ENCODE measurements at regions not wholly inside any gene's neighbourhood (a gene's known extent, or its start where the extent isn't known, plus 50 kb on each side); places are given as distances from the start of the nearest gene placed in this dataset.

DNA sequence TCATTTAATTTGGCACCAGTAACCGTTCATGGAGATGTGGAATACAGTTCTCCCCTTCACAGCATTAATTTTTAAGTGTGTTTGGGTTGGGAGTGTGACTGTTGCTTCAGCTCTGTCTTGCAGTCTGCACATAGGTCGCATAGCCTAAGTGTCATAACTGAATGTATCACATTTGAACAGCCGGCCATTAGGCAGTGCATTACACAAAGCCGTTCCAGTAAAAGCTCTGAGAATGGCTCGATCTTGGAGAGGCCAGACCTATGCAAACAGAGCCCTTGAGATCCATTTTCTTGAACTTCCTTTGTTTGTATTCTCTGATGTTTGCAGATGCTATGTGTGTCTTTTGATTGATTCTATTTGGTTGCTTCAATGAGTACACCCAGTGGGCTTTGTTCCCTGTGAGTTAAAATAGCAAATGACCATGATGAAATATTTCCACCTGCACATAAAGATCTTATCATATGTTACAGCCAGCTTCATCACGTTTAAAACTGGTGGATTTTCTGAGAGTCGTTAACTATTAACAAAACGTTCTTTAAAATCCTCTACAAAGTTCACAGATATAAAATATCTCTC lies 1104.9 kb upstream of the SLC10A2 start:
- no peak overlapping the region for H3K4me3 Mint-ChIP-seq
- ChIA-PET POLR2A (no interaction called here), CTCF (no interaction called here)
- Histone ChIP-seq H3K36me3 (ENCODE audit: control insufficient read depth in 2 of 3, insufficient read depth in 3 of 3, low read length in 3 of 3) (no peaks in the 10 kb centered on the region), H3K27me3 (ENCODE audit: control insufficient read depth in 2 of 2, insufficient read depth in 2 of 2, low read length in 2 of 2) (no peaks in the 10 kb centered on the region), H3K27ac (ENCODE audit: low read depth, low read length) (no peak overlapping the region), H3K4me3 (ENCODE audit: low read length) (no peak overlapping the region), H3K9me3 (ENCODE audit: control insufficient read depth in 2 of 3, low read length in 3 of 3) (no peaks in the 10 kb centered on the region), H3K4me1 (ENCODE audit: control insufficient read depth in 2 of 2, insufficient read depth in 2 of 2, low read length in 2 of 2) (no peaks in the 10 kb centered on the region)
- intact Hi-C loops (cut with micrococcal nuclease) = no loop called here
- DNase-seq (no peak), ATAC-seq (no peak)
- H3K27ac Mint-ChIP-seq = no peak overlapping the region
- H3K9me3 Mint-ChIP-seq = peaks cover 0 to 7% (median under 1%) of the 10 kb centered on the region in 11 donors
- H3K4me1 Mint-ChIP-seq = peaks cover 0 to 1% (median 0%) of the 10 kb centered on the region in 7 donors
- no peaks in the 10 kb centered on the region for H3K27me3 Mint-ChIP-seq
- no peaks in the 10 kb centered on the region for H3K36me3 Mint-ChIP-seq

- no peaks in the 10 kb centered on the region for H3K36me3 Mint-ChIP-seq
- ChIA-PET POLR2A (no interaction called here), CTCF (no interaction called here)
- ATAC-seq = no peak
- H3K27ac Mint-ChIP-seq = no peak overlapping the region
- H3K4me1 Mint-ChIP-seq = no peaks in the 10 kb centered on the region
- H3K27me3 Mint-ChIP-seq = no peaks in the 10 kb centered on the region
- no peaks in the 10 kb centered on the region for H3K4me1 ChIP-seq (ENCODE audit: control insufficient read depth in 2 of 2, insufficient read depth in 2 of 2, low read length in 2 of 2)
- DNase-seq = no peak
- intact Hi-C loops (cut with micrococcal nuclease) = no loop called here
- no peaks in the 10 kb centered on the region for H3K36me3 ChIP-seq (ENCODE audit: control insufficient read depth in 2 of 3, insufficient read depth in 3 of 3, low read length in 3 of 3)
- peaks cover 0 to 11% (median 2%) of the 10 kb centered on the region in 11 donors for H3K9me3 Mint-ChIP-seq
- H3K4me3 Mint-ChIP-seq = no peak overlapping the region
- no peaks in the 10 kb centered on the region for H3K9me3 ChIP-seq (ENCODE audit: control insufficient read depth in 2 of 3, low read length in 3 of 3)
- H3K27me3 ChIP-seq (ENCODE audit: control insufficient read depth in 2 of 2, insufficient read depth in 2 of 2, low read length in 2 of 2) = no peaks in the 10 kb centered on the region
- H3K4me3 ChIP-seq (ENCODE audit: low read length) = no peak overlapping the region
- no peak overlapping the region for H3K27ac ChIP-seq (ENCODE audit: low read depth, low read length)
Measured at GRCh38 chr13:104163866-104164630, 1097.8 kb upstream of the SLC10A2 start.

DNA sequence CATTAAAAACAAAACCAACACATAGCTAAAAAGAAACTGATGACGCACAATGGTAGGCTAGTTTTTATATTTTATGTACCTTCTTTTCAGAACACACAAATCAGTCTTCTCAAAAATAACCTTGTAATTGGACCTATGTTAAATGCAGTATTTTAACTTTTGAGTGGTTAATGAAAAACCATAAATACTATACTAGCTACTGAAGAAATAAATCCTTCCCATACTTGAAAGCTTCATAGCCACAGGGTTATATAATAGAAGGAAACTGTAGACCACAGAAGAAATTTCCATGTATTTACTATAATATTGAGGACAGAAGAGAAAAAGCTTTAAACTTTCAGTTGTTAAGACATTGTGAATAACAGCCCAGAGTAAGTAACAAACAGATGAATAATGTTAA lies 1094.3 kb upstream of the SLC10A2 start:
- Histone ChIP-seq H3K27me3 (ENCODE audit: control insufficient read depth in 2 of 2, insufficient read depth in 2 of 2, low read length in 2 of 2) (no peaks in the 10 kb centered on the region), H3K9me3 (ENCODE audit: control insufficient read depth in 2 of 3, low read length in 3 of 3) (no peaks in the 10 kb centered on the region), H3K4me3 (ENCODE audit: low read length) (no peak overlapping the region), H3K36me3 (ENCODE audit: control insufficient read depth in 2 of 3, insufficient read depth in 3 of 3, low read length in 3 of 3) (no peaks in the 10 kb centered on the region), H3K4me1 (ENCODE audit: control insufficient read depth in 2 of 2, insufficient read depth in 2 of 2, low read length in 2 of 2) (no peaks in the 10 kb centered on the region), H3K27ac (ENCODE audit: low read depth, low read length) (no peak overlapping the region)
- Mint-ChIP-seq H3K27me3 (no peaks in the 10 kb centered on the region), H3K27ac (no peak overlapping the region), H3K9me3 (peaks cover 0 to 9% (median 2%) of the 10 kb centered on the region in 11 donors), H3K4me1 (no peaks in the 10 kb centered on the region), H3K4me3 (no peak overlapping the region), H3K36me3 (no peaks in the 10 kb centered on the region)
- POLR2A ChIA-PET = no interaction called here
- ATAC-seq = no peak
- CTCF ChIA-PET = no interaction called here
- DNase-seq = no peak
- intact Hi-C loops (cut with micrococcal nuclease) = no loop called here

DNA sequence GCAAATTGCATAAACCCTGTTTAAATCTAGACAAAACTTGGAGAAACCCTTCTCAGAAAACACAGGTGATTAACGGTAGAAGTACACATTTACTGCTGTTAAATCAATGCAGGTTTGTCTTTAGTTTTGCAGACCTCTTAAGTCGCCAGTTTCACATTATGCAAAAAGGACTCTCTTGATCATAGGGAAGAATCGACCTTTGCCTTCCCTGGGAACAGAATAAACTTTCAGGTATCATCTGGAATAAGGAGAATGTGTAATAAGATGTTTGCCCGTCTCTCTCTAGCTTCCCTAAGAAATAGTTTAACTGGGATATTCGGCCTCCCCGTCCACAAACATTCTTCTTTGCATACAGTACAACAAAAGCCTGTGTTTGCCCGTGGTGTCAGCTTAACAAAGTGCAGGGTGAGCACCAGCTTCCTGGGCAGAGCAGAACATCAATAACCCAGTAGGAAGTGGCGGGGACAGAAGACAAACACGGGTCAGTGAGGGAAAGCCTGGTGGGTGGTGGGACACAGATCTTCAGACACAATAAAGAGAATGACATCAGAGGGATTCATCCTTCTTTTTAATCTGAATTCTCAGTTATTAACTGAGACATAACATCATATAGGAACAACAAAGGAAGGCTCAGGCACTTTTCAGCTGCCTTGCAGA lies 1077.7 kb upstream of the SLC10A2 start:
- H3K9me3 ChIP-seq (ENCODE audit: control insufficient read depth in 2 of 3, low read length in 3 of 3) = no peaks in the 10 kb centered on the region
- no peaks in the 10 kb centered on the region for H3K36me3 ChIP-seq (ENCODE audit: control insufficient read depth in 2 of 3, insufficient read depth in 3 of 3, low read length in 3 of 3)
- Mint-ChIP-seq H3K4me3 (no peak overlapping the region), H3K9me3 (peaks cover 0 to 6% (median 0%) of the 10 kb centered on the region in 11 donors), H3K27me3 (no peaks in the 10 kb centered on the region), H3K4me1 (no peaks in the 10 kb centered on the region), H3K36me3 (no peaks in the 10 kb centered on the region), H3K27ac (no peak overlapping the region)
- H3K27me3 ChIP-seq (ENCODE audit: control insufficient read depth in 2 of 2, insufficient read depth in 2 of 2, low read length in 2 of 2) = no peaks in the 10 kb centered on the region
- ChIA-PET CTCF (no interaction called here), POLR2A (no interaction called here)
- DNase-seq = no peak
- intact Hi-C loops (cut with micrococcal nuclease) = loop anchor here in 1 of 2 donors (10.0 kb wide), 1 partner anchor 61 kb away; no protein-coding TSS in a partner anchor
- no peak for ATAC-seq
- H3K27ac ChIP-seq (ENCODE audit: low read depth, low read length) = no peak overlapping the region
- no peaks in the 10 kb centered on the region for H3K4me1 ChIP-seq (ENCODE audit: control insufficient read depth in 2 of 2, insufficient read depth in 2 of 2, low read length in 2 of 2)
- H3K4me3 ChIP-seq (ENCODE audit: low read length) = no peak overlapping the region

- no peaks in the 10 kb centered on the region for H3K4me1 ChIP-seq (ENCODE audit: control insufficient read depth in 2 of 2, insufficient read depth in 2 of 2, low read length in 2 of 2)
- no peak overlapping the region for H3K4me3 ChIP-seq (ENCODE audit: low read length)
- H3K9me3 ChIP-seq (ENCODE audit: control insufficient read depth in 2 of 3, low read length in 3 of 3) = no peaks in the 10 kb centered on the region
- no peak overlapping the region for H3K4me3 Mint-ChIP-seq
- CTCF ChIA-PET = no interaction called here
- H3K27ac ChIP-seq (ENCODE audit: low read depth, low read length) = no peak overlapping the region
- H3K27ac Mint-ChIP-seq = no peak overlapping the region
- peaks cover 0 to 3% (median 0%) of the 10 kb centered on the region in 11 donors for H3K9me3 Mint-ChIP-seq
- DNase-seq (no peak), ATAC-seq (no peak)
- POLR2A ChIA-PET = no interaction called here
- no peaks in the 10 kb centered on the region for H3K4me1 Mint-ChIP-seq
- no peaks in the 10 kb centered on the region for H3K36me3 Mint-ChIP-seq
- no peaks in the 10 kb centered on the region for H3K36me3 ChIP-seq (ENCODE audit: control insufficient read depth in 2 of 3, insufficient read depth in 3 of 3, low read length in 3 of 3)
- intact Hi-C loops (cut with micrococcal nuclease) = loop anchor here in 1 of 2 donors (10.0 kb wide), 1 partner anchor 64 kb away; no protein-coding TSS in a partner anchor
- no peaks in the 10 kb centered on the region for H3K27me3 ChIP-seq (ENCODE audit: control insufficient read depth in 2 of 2, insufficient read depth in 2 of 2, low read length in 2 of 2)
- no peaks in the 10 kb centered on the region for H3K27me3 Mint-ChIP-seq
Measured at GRCh38 chr13:104140552-104140951, 1074.3 kb upstream of the SLC10A2 start.

DNA sequence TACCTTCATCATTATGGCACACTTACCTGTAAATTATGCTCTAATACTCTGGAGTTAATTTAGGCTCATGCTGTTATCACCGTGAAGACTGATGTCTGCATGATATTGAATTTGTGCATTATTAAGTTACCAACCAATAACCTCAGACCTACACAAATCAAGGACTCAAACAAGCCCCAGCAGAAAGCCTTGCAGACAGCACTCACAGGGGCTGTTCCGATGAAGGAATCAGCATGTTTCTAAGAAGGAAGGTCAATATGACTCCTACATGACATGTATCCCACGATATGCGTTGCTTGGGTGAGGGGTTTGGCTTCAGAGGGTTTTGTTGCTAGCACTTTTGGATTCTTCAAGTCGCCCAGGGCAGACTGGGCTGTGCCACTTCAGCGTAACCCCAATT lies 1071.2 kb upstream of the SLC10A2 start:
- Histone ChIP-seq H3K27me3 (ENCODE audit: control insufficient read depth in 2 of 2, insufficient read depth in 2 of 2, low read length in 2 of 2) (no peaks in the 10 kb centered on the region), H3K9me3 (ENCODE audit: control insufficient read depth in 2 of 3, low read length in 3 of 3) (no peaks in the 10 kb centered on the region), H3K27ac (ENCODE audit: low read depth, low read length) (no peak overlapping the region), H3K4me3 (ENCODE audit: low read length) (no peak overlapping the region), H3K4me1 (ENCODE audit: control insufficient read depth in 2 of 2, insufficient read depth in 2 of 2, low read length in 2 of 2) (no peaks in the 10 kb centered on the region), H3K36me3 (ENCODE audit: control insufficient read depth in 2 of 3, insufficient read depth in 3 of 3, low read length in 3 of 3) (no peaks in the 10 kb centered on the region)
- H3K4me3 Mint-ChIP-seq = no peak overlapping the region
- ChIA-PET POLR2A (no interaction called here), CTCF (no interaction called here)
- H3K36me3 Mint-ChIP-seq = no peaks in the 10 kb centered on the region
- DNase-seq = no peak
- intact Hi-C loops (cut with micrococcal nuclease) = no loop called here
- H3K4me1 Mint-ChIP-seq = no peaks in the 10 kb centered on the region
- ATAC-seq = no peak
- no peak overlapping the region for H3K27ac Mint-ChIP-seq
- H3K9me3 Mint-ChIP-seq = peaks cover 0 to 7% (median 2%) of the 10 kb centered on the region in 11 donors
- H3K27me3 Mint-ChIP-seq = no peaks in the 10 kb centered on the region

DNA sequence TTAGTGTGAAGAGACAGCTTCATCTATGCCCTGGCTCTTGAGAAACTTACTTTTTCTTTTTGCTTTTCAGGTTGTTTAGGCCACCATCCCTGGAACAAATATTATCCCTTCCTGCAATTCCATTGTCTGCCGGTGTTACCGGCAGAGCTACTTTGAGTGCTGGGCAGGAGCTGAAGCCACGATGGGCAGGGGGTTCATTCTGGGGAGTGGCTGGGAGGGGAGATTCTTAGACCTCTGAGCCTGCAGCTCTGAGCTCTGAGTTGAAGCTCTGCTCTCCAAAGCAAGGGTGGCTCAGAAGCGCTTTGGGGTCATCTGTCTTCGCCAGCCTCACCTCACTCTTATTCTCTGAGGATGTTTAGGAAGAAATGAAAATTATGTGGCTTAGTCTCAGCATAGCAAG lies 1066.6 kb upstream of the SLC10A2 start:
- no peak overlapping the region for H3K27ac Mint-ChIP-seq
- no peaks in the 10 kb centered on the region for H3K27me3 ChIP-seq (ENCODE audit: control insufficient read depth in 2 of 2, insufficient read depth in 2 of 2, low read length in 2 of 2)
- no peak overlapping the region for H3K4me3 Mint-ChIP-seq
- no peaks in the 10 kb centered on the region for H3K27me3 Mint-ChIP-seq
- peaks cover 0 to 7% (median 1%) of the 10 kb centered on the region in 11 donors for H3K9me3 Mint-ChIP-seq
- intact Hi-C loops (cut with micrococcal nuclease) = no loop called here
- CTCF ChIA-PET = no interaction called here
- H3K36me3 ChIP-seq (ENCODE audit: control insufficient read depth in 2 of 3, insufficient read depth in 3 of 3, low read length in 3 of 3) = no peaks in the 10 kb centered on the region
- no peak for DNase-seq
- no peak for ATAC-seq
- POLR2A ChIA-PET = no interaction called here
- no peaks in the 10 kb centered on the region for H3K4me1 Mint-ChIP-seq
- no peak overlapping the region for H3K4me3 ChIP-seq (ENCODE audit: low read length)
- H3K36me3 Mint-ChIP-seq = no peaks in the 10 kb centered on the region
- H3K27ac ChIP-seq (ENCODE audit: low read depth, low read length) = no peak overlapping the region
- no peaks in the 10 kb centered on the region for H3K9me3 ChIP-seq (ENCODE audit: control insufficient read depth in 2 of 3, low read length in 3 of 3)
- no peaks in the 10 kb centered on the region for H3K4me1 ChIP-seq (ENCODE audit: control insufficient read depth in 2 of 2, insufficient read depth in 2 of 2, low read length in 2 of 2)
